HCT116 (cell line): ENCODE measurements at regions not wholly inside any gene's neighbourhood (a gene's known extent, or its start where the extent isn't known, plus 50 kb on each side); places are given as distances from the start of the nearest gene placed in this dataset.

Source experiments
- ATAC-seq: fragments of 200-7000 bp; cut with Tn5 transposase; 2 replicates; pipeline ENCODE4 v1.9.1; 2020; ENCODE audit warnings: mild to moderate bottlenecking, moderate library complexity
- BruUV-seq: library from RNA; stranded (reverse); fragments of 400-500 nt; replicated peaks from 2 replicates; lab custom pipeline; 2021; lab: Mats Ljungman, UMichigan
- CTCF ChIA-PET: fragments of 300-600 bp; sonication (Branson Sonifier 250); formaldehyde crosslinking; loops from one replicate; lab custom pipeline; 2021; ENCODE audit warnings: antibody characterized with exemption; lab: Charles Lee
- POLR2A ChIA-PET: fragments of 300-600, 350-600 bp; sonication (Branson Sonifier 250); formaldehyde crosslinking; loops from one replicate; lab custom pipeline; 2021; ENCODE audit warnings: antibody characterized with exemption; lab: Charles Lee
- RAD21 ChIA-PET, 2 experiments: fragments of 300-600 bp; sonication (Branson Sonifier 250); formaldehyde crosslinking; loops; one replicate each; lab custom pipeline; 2023; ENCODE audit warnings: low total read pairs in 2 of 2; ENCODE audit not compliant: uncharacterized antibody in 2 of 2, unreplicated experiment in 2 of 2, low non-redundant PET in 1 of 2; lab: Charles Lee
- DNase-seq: peaks from one replicate; pipeline ENCODE4 v3.0.0-alpha.2; 2010; ENCODE audit warnings: low read depth, low spot score
- H2AFZ ChIP-seq: fragments of 200-600 bp; shearing (Covaris generic), sonication (generic); 2 replicates; pipeline ENCODE4 v1.6.1; 2017; ENCODE audit warnings: low read depth, mixed run types, mixed read lengths, antibody characterized with exemption, low read length; ENCODE audit not compliant: poor library complexity, severe bottlenecking
- H3K27ac ChIP-seq: 2 replicates; pipeline ENCODE4 v1.5.1; 2012; ENCODE audit warnings: low read depth, low read length
- H3K27me3 ChIP-seq: fragments of 200-600 bp; sonication (generic); 2 replicates; pipeline ENCODE4 v1.6.1; 2016; ENCODE audit warnings: mixed run types, low read length, mixed read lengths; ENCODE audit not compliant: insufficient read depth
- H3K36me3 ChIP-seq, 2 experiments: fragments of 200-500 bp in 1 of 2; fragments of 200-600 bp in 1 of 2; sonication (Bioruptor generic) in 1 of 2; sonication (generic) in 1 of 2; 2 replicates each; pipeline versions ENCODE4 v1.5.1 to v1.6.1; 2014 to 2016; ENCODE audit warnings: low read length in 2 of 2, inconsistent platforms in 1 of 2, mixed read lengths in 1 of 2, mixed run types in 1 of 2; ENCODE audit not compliant: insufficient read depth in 2 of 2, control insufficient read depth in 1 of 2
- H3K4me1 ChIP-seq, 2 experiments: fragments of 200-600 bp in 1 of 2; sonication (generic) in 1 of 2; 2 replicates each; pipeline versions ENCODE4 v1.5.1 to v1.6.1; 2012 to 2017; ENCODE audit warnings: low read length in 2 of 2, inconsistent platforms in 1 of 2, mild to moderate bottlenecking in 1 of 2, mixed read lengths in 1 of 2, mixed run types in 1 of 2, moderate library complexity in 1 of 2; ENCODE audit not compliant: insufficient read depth in 2 of 2, control insufficient read depth in 1 of 2
- H3K4me2 ChIP-seq: fragments of 200-600 bp; sonication (generic); 2 replicates; pipeline ENCODE4 v1.6.1; 2017; ENCODE audit warnings: mixed run types, low read length, mixed read lengths
- H3K4me3 ChIP-seq, 2 experiments: fragments of 200-600 bp in 1 of 2; sonication (generic) in 1 of 2; replicated peaks in 1 of 2; 2 replicates each; pipeline ENCODE4 v1.5.1; 2011 to 2016; ENCODE audit warnings: low read length in 2 of 2, control low read depth in 1 of 2, low read depth in 1 of 2, mild to moderate bottlenecking in 1 of 2, mixed read lengths in 1 of 2, mixed run types in 1 of 2
- H3K79me2 ChIP-seq: fragments of 200-600 bp; sonication (generic); 2 replicates; pipeline ENCODE4 v1.6.1; 2017; ENCODE audit warnings: mild to moderate bottlenecking, mixed run types, low read length, moderate library complexity, mixed read lengths; ENCODE audit not compliant: insufficient read depth
- H3K9ac ChIP-seq: fragments of 200-600 bp; sonication (generic); 2 replicates; pipeline ENCODE4 v1.6.1; 2016; ENCODE audit warnings: low read length, mixed read lengths
- H3K9me2 ChIP-seq: fragments of 200-600 bp; sonication (generic), shearing (Covaris generic); 2 replicates; pipeline ENCODE4 v1.6.1; 2017; ENCODE audit warnings: mixed run types, mild to moderate bottlenecking, moderate library complexity; ENCODE audit not compliant: insufficient read depth
- H3K9me3 ChIP-seq, 2 experiments: fragments of 200-500 bp in 1 of 2; fragments of 200-600 bp in 1 of 2; sonication (Bioruptor generic) in 1 of 2; sonication (generic) in 1 of 2; 2 replicates each; pipeline ENCODE4 v1.6.1; 2014 to 2017; ENCODE audit warnings: low read length in 2 of 2, mixed read lengths in 2 of 2, inconsistent platforms in 1 of 2, low read depth in 1 of 2, mild to moderate bottlenecking in 1 of 2, mixed run types in 1 of 2, moderate library complexity in 1 of 2; ENCODE audit not compliant: control insufficient read depth in 1 of 2, insufficient read depth in 1 of 2
- H4K20me1 ChIP-seq: fragments of 200-600 bp; sonication (generic), shearing (Covaris generic); 2 replicates; pipeline ENCODE4 v1.6.1; 2017; ENCODE audit warnings: mixed run types, mild to moderate bottlenecking, moderate library complexity; ENCODE audit not compliant: insufficient read depth
- ATF3 ChIP-seq: IDR thresholded peaks from 2 replicates; pipeline ENCODE4 v1.6.1; 2012
- CBX3 ChIP-seq: IDR thresholded peaks from 2 replicates; pipeline ENCODE4 v1.6.1; 2012; ENCODE audit warnings: low read depth
- CEBPB ChIP-seq: IDR thresholded peaks from 2 replicates; pipeline ENCODE4 v1.6.1; 2012; ENCODE audit warnings: low read depth
- EGR1 ChIP-seq: IDR thresholded peaks from 2 replicates; pipeline ENCODE4 v1.6.1; 2012; ENCODE audit warnings: low read depth
- EZH2 ChIP-seq: fragments of 200-600 bp; sonication (generic); IDR thresholded peaks from 2 replicates; pipeline ENCODE4 v1.6.1; 2017; ENCODE audit warnings: antibody characterized with exemption, mixed run types
- FOSL1 ChIP-seq: IDR thresholded peaks from 2 replicates; pipeline ENCODE4 v1.6.1; 2012; ENCODE audit warnings: low read depth
- JUND ChIP-seq: IDR thresholded peaks from 2 replicates; pipeline ENCODE4 v1.6.1; 2012
- MAX ChIP-seq: IDR thresholded peaks from 2 replicates; pipeline ENCODE4 v1.6.1; 2012
- POLR2A ChIP-seq: IDR thresholded peaks from 2 replicates; pipeline ENCODE4 v1.7.0; 2011; ENCODE audit warnings: borderline replicate concordance; ENCODE audit not compliant: insufficient read depth, insufficient read length; ENCODE audit errors: extremely low read depth
- RAD21 ChIP-seq: IDR thresholded peaks from 2 replicates; pipeline ENCODE4 v1.6.1; 2012; ENCODE audit warnings: low read depth, mild to moderate bottlenecking
- SP1 ChIP-seq: IDR thresholded peaks from 2 replicates; pipeline ENCODE4 v1.6.1; 2012; ENCODE audit warnings: low read depth
- SRF ChIP-seq: IDR thresholded peaks from 2 replicates; pipeline ENCODE4 v1.6.1; 2012; ENCODE audit warnings: low read depth
- TCF7L2 ChIP-seq: IDR thresholded peaks from 2 replicates; pipeline ENCODE4 v1.7.0; 2011; ENCODE audit warnings: borderline replicate concordance, inconsistent platforms; ENCODE audit not compliant: insufficient read depth, insufficient read length; ENCODE audit errors: extremely low read depth
- ZFX ChIP-seq: fragments of 450-650 bp; IDR thresholded peaks from 2 replicates; pipeline ENCODE4 v1.6.1; 2017
- ZNF274 ChIP-seq: fragments of 200-500 bp; sonication (Bioruptor generic); IDR thresholded peaks from 2 replicates; pipeline ENCODE4 v1.6.1; 2014; ENCODE audit warnings: mild to moderate bottlenecking, low read depth, low read length, inconsistent platforms
- intact Hi-C: fragments of 100-400 bp; cut with micrococcal nuclease; formaldehyde crosslinking; loops from 2 replicates; pipeline ENCODE4 v1.10.0; 2022
- TF ChIP-seq, protein P1 (sequence below): IDR thresholded peaks from 2 replicates; pipeline ENCODE4 v1.6.1; 2011; ENCODE audit warnings: mild to moderate bottlenecking, low read length, moderate library complexity; ENCODE audit not compliant: insufficient replicate concordance; ENCODE audit errors: extremely low read depth

- H4K20me1 ChIP-seq: no peaks in the 10 kb centered on the region
- H3K9me2 ChIP-seq: no peaks in the 10 kb centered on the region
- no peak for TF ChIP-seq EZH2
- peak; percentile 57; the same call in 1 of the 2 replicates for TF ChIP-seq EGR1
- peak; percentile 48 for TF ChIP-seq FOSL1
- peak; percentile 58 for TF ChIP-seq JUND
- peak; percentile 78 for TF ChIP-seq TCF7L2
- no peak for TF ChIP-seq ZNF274
- TF ChIP-seq ZFX: no peak
- no peak for TF ChIP-seq CEBPB
- TF ChIP-seq SP1: peak; percentile 28; the same call in 1 of the 2 replicates
- TF ChIP-seq POLR2A: no peak
- TF ChIP-seq CBX3: 0 out of 2 replicates have a peak, but pooled peaks have one; percentile 44
- no peak for TF ChIP-seq ATF3
- no peak for TF ChIP-seq RAD21
- TF ChIP-seq, protein P1, sequence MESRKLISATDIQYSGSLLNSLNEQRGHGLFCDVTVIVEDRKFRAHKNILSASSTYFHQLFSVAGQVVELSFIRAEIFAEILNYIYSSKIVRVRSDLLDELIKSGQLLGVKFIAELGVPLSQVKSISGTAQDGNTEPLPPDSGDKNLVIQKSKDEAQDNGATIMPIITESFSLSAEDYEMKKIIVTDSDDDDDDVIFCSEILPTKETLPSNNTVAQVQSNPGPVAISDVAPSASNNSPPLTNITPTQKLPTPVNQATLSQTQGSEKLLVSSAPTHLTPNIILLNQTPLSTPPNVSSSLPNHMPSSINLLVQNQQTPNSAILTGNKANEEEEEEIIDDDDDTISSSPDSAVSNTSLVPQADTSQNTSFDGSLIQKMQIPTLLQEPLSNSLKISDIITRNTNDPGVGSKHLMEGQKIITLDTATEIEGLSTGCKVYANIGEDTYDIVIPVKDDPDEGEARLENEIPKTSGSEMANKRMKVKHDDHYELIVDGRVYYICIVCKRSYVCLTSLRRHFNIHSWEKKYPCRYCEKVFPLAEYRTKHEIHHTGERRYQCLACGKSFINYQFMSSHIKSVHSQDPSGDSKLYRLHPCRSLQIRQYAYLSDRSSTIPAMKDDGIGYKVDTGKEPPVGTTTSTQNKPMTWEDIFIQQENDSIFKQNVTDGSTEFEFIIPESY: no peak
- TF ChIP-seq MAX: no peak
- peak; percentile 77 for TF ChIP-seq SRF
- intact Hi-C loops: no loop called here
- no peaks in the 10 kb centered on the region for H3K36me3 ChIP-seq
- no TSS peak for BruUV-seq
- CTCF ChIA-PET: interaction anchor here (1.8 to 3.1 kb wide), 3 partner anchors 17 to 171 kb away, joined by 4 to 16 read pairs (median 4); no protein-coding TSS in a partner anchor
- H3K4me2 ChIP-seq: peak overlapping the region; percentile 62
- 0 out of 4 replicates have a peak overlapping the region, but pooled peaks of 1 of the 2 experiments have one; percentile 8 for H3K4me3 ChIP-seq
- POLR2A ChIA-PET: no interaction called here
- no peaks in the 10 kb centered on the region for H3K79me2 ChIP-seq
- peak overlapping the region; percentile 47 for H2AFZ ChIP-seq
- H3K27ac ChIP-seq: no peak overlapping the region
- no peak overlapping the region for H3K9ac ChIP-seq
- no peaks in the 10 kb centered on the region for H3K9me3 ChIP-seq
- RAD21 ChIA-PET: no interaction called here
- DNase-seq: peak; percentile 42
- ATAC-seq: peak; percentile 89
- H3K4me1 ChIP-seq: peaks cover 11% of the 10 kb centered on the region in 2 experiments
- no peaks in the 10 kb centered on the region for H3K27me3 ChIP-seq
Measured at GRCh38 chr18:24530630-24531111, 70.2 kb downstream of the HRH4 start.
